H9 (cell line): ENCODE measurements at regions not wholly inside any gene's neighbourhood (a gene's known extent, or its start where the extent isn't known, plus 50 kb on each side); places are given as distances from the start of the nearest gene placed in this dataset.

Experiments
- DNase-seq: peaks from one replicate; pipeline ENCODE4 v3.0.0-alpha.2; 2017
- H2AFZ ChIP-seq: one replicate; pipeline ENCODE4 v1.6.1; 2013; ENCODE audit warnings: mild to moderate bottlenecking, low read length, control low read depth, moderate library complexity
- H2AK5ac ChIP-seq: 2 replicates; pipeline ENCODE4 v1.6.1; 2013; ENCODE audit warnings: low read length, control low read depth, mixed read lengths; ENCODE audit not compliant: insufficient read length
- H2BK120ac ChIP-seq: one replicate; pipeline ENCODE4 v1.6.1; 2013; ENCODE audit warnings: low read depth, mild to moderate bottlenecking, low read length, control low read depth, inconsistent platforms; ENCODE audit not compliant: poor library complexity, severe bottlenecking
- H2BK12ac ChIP-seq: 2 replicates; pipeline ENCODE4 v1.6.1; 2013; ENCODE audit warnings: low read length, control low read depth, mixed read lengths, low read depth; ENCODE audit not compliant: insufficient read length
- H2BK15ac ChIP-seq: 2 replicates; pipeline ENCODE4 v1.6.1; 2013; ENCODE audit warnings: low read depth, low read length, control low read depth
- H2BK20ac ChIP-seq: one replicate; pipeline ENCODE4 v1.6.1; 2013; ENCODE audit warnings: low read depth, mild to moderate bottlenecking, low read length, control low read depth, inconsistent platforms; ENCODE audit not compliant: poor library complexity, severe bottlenecking
- H2BK5ac ChIP-seq: 2 replicates; pipeline ENCODE4 v1.6.1; 2013; ENCODE audit warnings: low read length, control low read depth, mixed read lengths; ENCODE audit not compliant: insufficient read length
- H3K14ac ChIP-seq: 2 replicates; pipeline ENCODE4 v1.6.1; 2013; ENCODE audit warnings: low read length, control low read depth; ENCODE audit not compliant: insufficient read depth
- H3K18ac ChIP-seq: 2 replicates; pipeline ENCODE4 v1.6.1; 2013; ENCODE audit warnings: low read depth, mild to moderate bottlenecking, mixed read lengths, low read length, control low read depth; ENCODE audit not compliant: insufficient read length
- H3K23ac ChIP-seq: 2 replicates; pipeline ENCODE4 v1.6.1; 2013; ENCODE audit warnings: low read length, control low read depth, mixed read lengths, low read depth; ENCODE audit not compliant: insufficient read length
- H3K23me2 ChIP-seq: 2 replicates; pipeline ENCODE4 v1.6.1; 2013; ENCODE audit warnings: low read depth, mild to moderate bottlenecking, mixed read lengths, low read length, control low read depth; ENCODE audit not compliant: insufficient read length, poor library complexity, severe bottlenecking
- H3K27ac ChIP-seq: 2 replicates; pipeline ENCODE4 v1.5.1; 2013; ENCODE audit warnings: low read length, control low read depth, mixed read lengths, low read depth; ENCODE audit not compliant: insufficient read length
- H3K27me3 ChIP-seq: 2 replicates; pipeline ENCODE4 v1.6.1; 2013; ENCODE audit warnings: low read length, control low read depth, inconsistent platforms; ENCODE audit not compliant: insufficient read depth
- H3K4ac ChIP-seq: 2 replicates; pipeline ENCODE4 v1.6.1; 2013; ENCODE audit warnings: low read depth, mild to moderate bottlenecking, control low read depth, inconsistent platforms, low read length, moderate library complexity
- H3K4me1 ChIP-seq: 2 replicates; pipeline ENCODE4 v1.6.1; 2013; ENCODE audit warnings: low read length, control low read depth, inconsistent platforms; ENCODE audit not compliant: insufficient read depth
- H3K4me2 ChIP-seq: 2 replicates; pipeline ENCODE4 v1.6.1; 2013; ENCODE audit warnings: low read length, control low read depth, mixed read lengths; ENCODE audit not compliant: insufficient read length, insufficient read depth
- H3K56ac ChIP-seq: 2 replicates; pipeline ENCODE4 v1.6.1; 2013; ENCODE audit warnings: low read depth, mild to moderate bottlenecking, mixed read lengths, low read length, control low read depth; ENCODE audit not compliant: insufficient read length
- H3K79me1 ChIP-seq: 2 replicates; pipeline ENCODE4 v1.6.1; 2013; ENCODE audit warnings: low read depth, mild to moderate bottlenecking, moderate library complexity, low read length, control low read depth, inconsistent platforms; ENCODE audit not compliant: insufficient read depth, poor library complexity, severe bottlenecking
- H3K79me2 ChIP-seq: 2 replicates; pipeline ENCODE4 v1.6.1; 2013; ENCODE audit warnings: low read length, control low read depth, inconsistent platforms; ENCODE audit not compliant: insufficient read depth
- H3K9ac ChIP-seq: 2 replicates; pipeline ENCODE4 v1.6.1; 2013; ENCODE audit warnings: low read length, control low read depth, mixed read lengths; ENCODE audit not compliant: insufficient read length; ENCODE audit errors: extremely low read depth
- H3K9me3 ChIP-seq: one replicate; pipeline ENCODE4 v1.6.1; 2013; ENCODE audit warnings: low read depth, low read length, inconsistent platforms; ENCODE audit not compliant: control insufficient read depth
- H3T11ph ChIP-seq: one replicate; pipeline ENCODE4 v1.6.1; 2013; ENCODE audit warnings: mild to moderate bottlenecking, low read length, control low read depth, inconsistent platforms
- H4K20me1 ChIP-seq: one replicate; pipeline ENCODE4 v1.6.1; 2013; ENCODE audit not compliant: control insufficient read depth, insufficient read length, insufficient read depth
- H4K5ac ChIP-seq: 2 replicates; pipeline ENCODE4 v1.6.1; 2013; ENCODE audit warnings: low read depth, mild to moderate bottlenecking, mixed read lengths, low read length, control low read depth; ENCODE audit not compliant: insufficient read length
- H4K8ac ChIP-seq: replicated peaks from 2 replicates; pipeline ENCODE4 v1.6.1; 2013; ENCODE audit warnings: low read length, control low read depth, mixed read lengths, low read depth; ENCODE audit not compliant: insufficient read length
- H4K91ac ChIP-seq: 2 replicates; pipeline ENCODE4 v1.6.1; 2013; ENCODE audit warnings: low read depth, mild to moderate bottlenecking, moderate library complexity, mixed read lengths, low read length, control low read depth; ENCODE audit not compliant: insufficient read length
- H3K27ac Mint-ChIP-seq, 3 experiments: 2 replicates in 2 of 3; 3 replicates in 1 of 3; pipeline ENCODE4 v1.8.0; 2020 to 2021; ENCODE audit warnings: mixed read lengths in 3 of 3, mild to moderate bottlenecking in 1 of 3, moderate library complexity in 1 of 3
- H3K27me3 Mint-ChIP-seq: 2 replicates; pipeline ENCODE4 v1.8.0; 2021; ENCODE audit warnings: low read depth, mild to moderate bottlenecking, moderate library complexity, mixed read lengths
- H3K36me3 Mint-ChIP-seq, 3 experiments: 2 replicates in 2 of 3; 3 replicates in 1 of 3; pipeline ENCODE4 v1.8.0; 2020 to 2021; ENCODE audit warnings: low read depth in 3 of 3, mixed read lengths in 3 of 3; ENCODE audit not compliant: insufficient read depth in 1 of 3
- H3K4me1 Mint-ChIP-seq, 2 experiments: 2 replicates each; pipeline ENCODE4 v1.8.0; 2020; ENCODE audit warnings: mixed read lengths in 2 of 2
- H3K4me3 Mint-ChIP-seq, 2 experiments: 2 replicates in 1 of 2; 3 replicates in 1 of 2; pipeline ENCODE4 v1.8.0; 2020 to 2021; ENCODE audit warnings: mild to moderate bottlenecking in 2 of 2, mixed read lengths in 2 of 2, moderate library complexity in 1 of 2
- H3K9me3 Mint-ChIP-seq, 2 experiments: 2 replicates in 1 of 2; 3 replicates in 1 of 2; pipeline ENCODE4 v1.8.0; 2020; ENCODE audit warnings: mild to moderate bottlenecking in 2 of 2, mixed read lengths in 2 of 2, moderate library complexity in 1 of 2
- CTCF ChIP-seq: fragments of 200-600 bp; sonication (generic); conservative IDR thresholded peaks from 3 replicates; pipeline ENCODE4 v1.8.0; 2021; ENCODE audit warnings: antibody characterized with exemption, mild to moderate bottlenecking
- WGBS: extraction: QIAGEN DNeasy Blood & Tissue Kit; methylation state at CpG from one replicate; pipeline ENCODE4 v1.1.7; 2013; ENCODE audit warnings: missing lambda C conversion rate, low lambda C conversion rate, mixed read lengths; ENCODE audit not compliant: insufficient read length; ENCODE audit errors: extremely low coverage; 5-methylcytosine and 5-hydroxymethylcytosine counted together

GRCh38 chr7:12895296-12895695, 207.9 kb downstream of the ARL4A start:
- Histone ChIP-seq H3K4ac (no peak overlapping the region), H3T11ph (no peak overlapping the region), H3K9ac (no peak overlapping the region), H3K9me3 (no peaks in the 10 kb centered on the region), H2BK15ac (no peak overlapping the region), H3K14ac (no peak overlapping the region), H4K20me1 (no peaks in the 10 kb centered on the region), H3K23me2 (no peaks in the 10 kb centered on the region), H3K27me3 (no peaks in the 10 kb centered on the region), H4K5ac (no peak overlapping the region), H3K79me1 (no peaks in the 10 kb centered on the region), H2AK5ac (no peak overlapping the region), H2BK20ac (no peak overlapping the region), H2BK120ac (no peak overlapping the region), H3K79me2 (no peaks in the 10 kb centered on the region), H3K18ac (no peak overlapping the region), H2BK12ac (no peak overlapping the region), H2AFZ (no peak overlapping the region), H4K8ac (no peak overlapping the region), H2BK5ac (no peak overlapping the region), H4K91ac (no peak overlapping the region), H3K23ac (no peak overlapping the region), H3K27ac (no peak overlapping the region), H3K56ac (no peak overlapping the region), H3K4me2 (no peak overlapping the region), H3K4me1 (no peaks in the 10 kb centered on the region; the same call in 1 of the 2 replicates)
- WGBS: no CpG with 5 or more reads among the region's 3 CpGs
- no peak for DNase-seq
- Mint-ChIP-seq H3K36me3 (no peaks in the 10 kb centered on the region; a peak in 1 of 7 replicates), H3K9me3 (peaks cover 0 to 2% of the 10 kb centered on the region in 2 experiments; a peak in 1 of 5 replicates), H3K27ac (no peak overlapping the region), H3K4me3 (no peak overlapping the region), H3K4me1 (peaks cover 8 to 9% of the 10 kb centered on the region in 2 experiments), H3K27me3 (no peaks in the 10 kb centered on the region)
- TF ChIP-seq CTCF: no peak
